T-helper 9 cell (primary cell): ENCODE measurements at regions not wholly inside any gene's neighbourhood (a gene's known extent, or its start where the extent isn't known, plus 50 kb on each side); places are given as distances from the start of the nearest gene placed in this dataset.
"Not testable (repeated sequence)": the region's sequence is repeated elsewhere in the genome, so short reads cannot be mapped to it uniquely, and the experiment has no call there.

ENCODE experiments used
- DNase-seq: peaks from one replicate; pipeline ENCODE4 v3.0.0-alpha.2; 2020

DNA sequence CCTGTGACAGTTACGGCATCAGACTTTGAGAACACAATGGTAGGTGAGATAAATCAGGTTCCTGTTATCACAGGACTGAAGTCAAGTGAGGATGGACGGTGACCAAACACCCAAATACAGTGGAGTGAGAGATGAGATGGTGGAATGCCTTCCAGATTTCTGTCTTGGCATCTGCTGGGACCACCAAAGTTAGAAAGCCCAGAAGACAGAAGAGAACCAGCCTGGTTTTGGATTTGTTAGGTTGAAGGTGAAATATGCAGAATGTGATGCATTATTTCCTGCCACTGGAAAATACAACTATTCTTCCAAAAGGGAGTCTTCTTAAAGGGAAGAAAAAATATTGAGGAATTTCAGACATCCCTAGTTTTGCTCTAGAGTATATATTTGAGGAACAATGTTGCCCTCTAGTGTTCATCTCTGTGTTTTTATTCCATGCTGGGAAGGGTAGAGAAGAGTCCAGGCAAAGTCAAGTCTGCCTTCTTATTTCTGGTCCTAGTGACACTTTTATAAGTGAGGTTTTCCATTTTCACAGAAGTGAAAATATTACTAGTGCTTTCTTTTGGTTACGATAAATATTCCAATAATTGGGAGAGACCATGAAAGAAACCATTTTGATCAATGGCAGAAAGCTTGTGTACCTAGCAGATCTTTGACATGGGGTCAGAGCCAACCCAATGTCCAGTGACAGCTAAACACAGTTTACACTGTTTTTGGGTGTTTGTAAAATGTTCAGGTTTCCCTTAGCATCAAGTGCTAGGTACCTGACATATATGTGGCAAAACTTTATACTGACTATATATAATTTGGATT is 142.3 kb upstream of the ANKH start:
- DNase-seq, result no peak

DNA sequence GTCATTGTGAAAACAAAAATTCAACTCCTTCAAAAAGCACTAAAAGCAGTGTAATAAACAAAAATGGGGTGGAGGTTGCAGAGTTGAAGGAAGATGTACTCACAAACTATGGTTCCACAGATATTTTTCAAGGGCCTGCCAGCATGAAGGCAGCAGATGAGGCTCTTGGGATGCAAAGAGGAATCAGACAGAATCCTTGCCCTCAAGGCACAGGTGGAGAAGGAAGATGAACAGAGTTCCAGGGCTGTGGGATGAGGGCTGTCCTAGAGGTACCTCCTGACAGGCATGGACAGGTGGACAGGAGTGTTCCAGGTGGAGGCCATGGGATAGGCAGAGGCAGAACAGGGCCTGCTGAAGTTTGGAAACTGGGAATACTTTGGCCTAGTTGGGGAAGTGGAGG is 140.5 kb upstream of the ANKH start:
- DNase-seq, result no peak

DNA sequence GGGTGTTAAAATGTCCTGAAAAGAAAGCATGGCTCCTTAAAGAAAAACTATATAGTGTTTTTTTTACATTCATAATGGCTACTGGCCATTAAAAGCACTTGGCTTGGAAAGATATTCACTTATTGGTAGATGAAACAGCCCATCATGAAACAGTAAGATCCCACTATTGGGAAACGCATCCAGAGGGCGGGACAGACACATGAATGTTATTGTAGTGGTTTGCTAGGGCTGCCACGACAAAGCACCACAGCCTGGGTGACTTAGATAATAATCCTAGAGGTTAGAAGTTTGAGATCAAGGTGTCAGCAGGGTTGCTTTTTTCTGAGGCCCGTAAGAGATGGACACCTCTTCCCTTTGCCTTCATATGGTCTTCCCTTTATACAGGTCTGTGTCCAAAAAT is 139.4 kb upstream of the ANKH start:
- DNase-seq, result no peak

DNA sequence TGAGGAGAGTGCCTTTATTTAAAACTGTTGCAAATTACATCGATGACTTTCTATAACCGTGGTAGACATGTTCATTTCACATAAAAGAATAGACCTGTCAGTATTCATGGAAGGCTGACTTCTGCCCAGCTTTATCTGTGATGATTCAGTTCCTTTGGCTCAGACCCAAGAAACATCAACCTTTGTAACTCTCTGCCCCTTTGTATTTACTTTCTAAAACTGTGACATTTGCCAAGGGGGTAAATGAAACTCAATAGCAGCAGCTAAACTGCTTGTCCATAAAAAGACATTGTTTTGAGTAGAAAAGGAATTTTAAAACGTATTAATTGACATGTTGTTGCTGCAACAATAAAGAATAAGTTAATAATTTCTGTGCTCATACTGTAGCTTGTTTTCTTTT is 137.8 kb upstream of the ANKH start:
- DNase-seq, result no peak

DNA sequence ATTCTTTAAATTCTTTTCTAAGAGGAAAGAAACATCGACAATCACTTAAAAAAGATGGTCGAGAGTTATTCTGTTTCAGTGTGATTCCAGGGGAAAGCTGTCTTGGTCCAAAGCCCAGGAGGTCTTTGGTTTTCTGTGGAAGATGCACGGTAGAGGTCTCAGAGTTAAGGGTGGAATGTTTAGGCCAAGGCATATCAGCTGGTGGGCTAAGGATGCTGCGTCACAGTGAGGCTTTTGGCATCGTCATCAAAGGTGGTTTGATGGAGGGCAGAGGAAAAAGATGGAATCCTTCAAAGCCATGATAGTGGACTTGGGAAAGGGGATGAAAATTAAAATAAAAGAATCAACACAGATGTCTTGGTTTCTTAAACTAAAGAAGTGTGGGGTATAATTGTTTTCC is 137.3 kb upstream of the ANKH start:
- no peak for DNase-seq

DNA sequence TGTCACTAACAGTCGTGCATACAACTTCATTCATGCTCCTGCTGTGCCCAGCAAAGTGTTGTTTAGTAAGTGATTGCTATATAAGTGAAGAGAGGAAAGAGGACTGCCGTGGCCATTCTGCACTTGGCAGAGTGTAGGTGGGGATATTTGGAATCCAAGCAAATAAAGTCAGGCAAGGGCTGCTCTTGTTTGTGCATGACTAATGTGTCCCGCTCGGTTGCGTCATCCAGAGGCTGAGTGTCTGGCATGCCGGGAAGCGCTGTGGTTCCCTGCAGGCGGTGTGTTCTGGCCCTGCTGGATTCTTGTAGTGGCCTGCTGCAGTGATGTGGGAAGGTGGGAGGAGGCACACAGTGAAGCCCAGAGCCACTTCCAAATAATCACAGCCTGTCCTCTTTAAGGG is 136.9 kb upstream of the ANKH start:
- DNase-seq, result no peak

DNA sequence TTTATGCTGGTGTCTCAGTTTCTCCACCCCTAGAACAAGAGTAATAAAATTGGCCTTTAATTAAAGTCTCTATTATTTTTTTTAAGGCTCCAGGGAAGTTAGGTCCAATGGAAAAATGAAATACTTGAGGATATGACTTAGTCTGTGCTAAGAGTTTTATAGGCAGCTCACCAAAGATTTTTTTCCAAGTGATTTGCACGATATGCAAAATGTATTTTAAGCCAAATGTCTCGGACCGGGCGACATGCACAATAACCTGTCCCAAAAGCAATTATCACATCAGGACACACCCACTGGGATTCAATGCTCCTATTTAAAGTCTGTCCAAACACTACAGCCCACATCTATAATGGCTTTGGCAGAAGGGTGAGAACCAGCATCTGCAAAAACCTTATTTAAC is 136.1 kb upstream of the ANKH start:
- no peak for DNase-seq

DNA sequence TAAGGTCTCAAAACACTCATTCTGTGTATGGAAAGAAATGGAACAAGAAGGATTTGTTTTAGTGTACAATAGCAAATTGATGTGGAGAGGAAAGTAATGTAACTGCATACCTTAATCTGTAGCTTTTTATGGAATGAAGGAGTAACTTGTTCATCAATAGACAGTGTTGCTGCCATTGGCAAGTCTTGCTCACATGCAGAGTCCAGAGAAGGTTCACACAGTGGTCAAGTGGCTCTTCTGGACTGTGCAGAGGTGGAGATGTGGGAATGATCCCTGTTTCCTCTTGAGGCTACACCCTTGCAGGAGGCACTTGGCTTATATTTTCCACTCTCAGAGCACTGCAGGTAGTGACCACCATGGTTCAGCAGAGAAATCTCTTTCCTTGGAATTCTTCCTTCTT is 132.9 kb upstream of the ANKH start:
- no peak for DNase-seq

DNA sequence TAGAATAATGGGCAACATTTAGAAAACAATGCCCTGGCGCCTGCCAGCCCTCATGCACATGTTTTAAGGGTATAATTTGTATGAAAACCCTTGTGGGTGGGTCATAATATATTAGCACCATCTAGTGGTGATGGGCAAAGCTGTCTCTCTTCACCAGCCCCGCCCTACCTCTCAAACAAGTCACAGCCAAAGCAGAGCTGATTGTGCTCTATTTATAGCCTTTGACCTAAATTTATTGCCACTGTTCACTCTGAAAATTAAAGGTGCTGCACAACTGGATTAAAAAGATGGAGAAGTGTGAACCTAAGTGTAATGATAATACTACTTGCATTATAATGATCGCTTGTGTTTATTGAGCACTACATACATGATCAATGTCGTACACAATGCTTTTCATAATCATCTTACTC is 131.9 kb upstream of the ANKH start:
- peak; percentile 17 for DNase-seq

DNA sequence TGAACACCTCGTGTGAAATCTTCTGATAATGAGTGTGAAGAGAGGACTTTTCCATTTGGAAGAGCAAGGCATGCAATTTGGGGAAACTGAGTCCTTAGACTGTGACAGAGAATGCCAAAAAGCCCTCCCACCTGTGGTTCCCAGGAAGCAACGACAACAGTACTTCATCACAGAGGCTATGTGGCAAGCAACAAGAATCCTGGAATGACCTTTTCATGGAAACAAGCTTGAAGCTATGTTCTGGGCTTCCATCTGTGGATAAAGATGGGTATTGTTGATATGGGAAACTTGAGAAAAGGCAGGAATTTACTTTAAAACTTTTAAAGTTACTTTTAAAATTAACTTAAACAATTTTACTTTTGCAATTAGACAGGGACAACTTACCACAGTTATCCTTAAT is 131.2 kb upstream of the ANKH start:
- DNase-seq, result no peak

DNA sequence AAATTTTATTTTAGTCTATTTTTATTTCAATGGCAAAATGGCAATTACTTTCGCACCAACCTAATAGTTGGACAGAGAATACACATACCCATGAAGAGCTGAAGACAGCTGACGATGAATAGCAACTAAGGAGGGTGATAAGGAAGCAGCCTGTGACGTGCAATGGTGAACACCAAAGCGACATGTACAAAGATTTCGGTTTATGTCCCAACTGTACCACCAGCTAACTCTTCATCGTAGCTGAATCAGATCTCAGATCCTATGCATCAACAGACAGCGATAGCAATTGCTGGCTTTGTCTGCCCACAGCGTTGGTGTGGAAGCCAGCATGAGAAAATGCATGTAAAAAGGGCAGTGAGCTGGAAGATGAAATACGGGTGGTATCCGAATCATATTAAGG is 130.6 kb upstream of the ANKH start:
- DNase-seq, result no peak

DNA sequence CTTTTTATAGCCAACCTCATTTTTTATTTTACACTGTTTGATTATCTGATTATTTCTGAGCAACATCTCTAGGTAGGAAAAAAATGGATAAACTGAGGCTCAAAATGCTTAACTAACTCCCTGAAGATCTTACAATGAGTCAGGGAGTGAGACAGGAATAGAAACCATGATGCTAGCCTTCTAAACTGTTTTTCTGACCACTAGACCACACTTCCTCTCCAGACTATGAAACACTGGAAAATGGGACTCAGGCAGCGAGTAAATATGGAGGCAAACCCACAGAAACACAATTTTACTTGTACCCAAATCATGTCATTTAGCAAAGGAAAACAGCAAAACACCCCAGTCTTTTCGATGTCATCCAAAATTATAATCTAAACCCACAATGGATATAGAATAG is 129.9 kb upstream of the ANKH start:
- DNase-seq, result no peak

DNA sequence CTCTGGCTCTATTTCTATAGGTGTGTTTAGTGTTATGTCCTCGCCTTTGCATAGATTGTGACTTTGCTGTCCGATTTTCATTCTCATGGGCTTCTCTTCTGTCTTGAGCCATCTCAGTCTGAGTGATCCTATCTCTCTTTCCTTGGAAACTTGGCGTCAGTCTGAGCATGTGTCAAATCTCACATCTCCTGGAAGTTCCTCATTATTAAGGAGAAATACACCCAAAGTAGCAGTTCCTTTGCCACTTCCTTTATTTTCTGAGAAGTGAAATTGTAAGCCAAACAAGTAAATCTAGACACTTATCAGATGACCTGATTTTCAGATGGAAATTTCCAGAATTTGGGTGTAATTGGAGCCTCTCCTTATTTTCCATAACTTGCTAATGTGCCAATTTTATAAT is 126.9 kb upstream of the ANKH start:
- no peak for DNase-seq

DNA sequence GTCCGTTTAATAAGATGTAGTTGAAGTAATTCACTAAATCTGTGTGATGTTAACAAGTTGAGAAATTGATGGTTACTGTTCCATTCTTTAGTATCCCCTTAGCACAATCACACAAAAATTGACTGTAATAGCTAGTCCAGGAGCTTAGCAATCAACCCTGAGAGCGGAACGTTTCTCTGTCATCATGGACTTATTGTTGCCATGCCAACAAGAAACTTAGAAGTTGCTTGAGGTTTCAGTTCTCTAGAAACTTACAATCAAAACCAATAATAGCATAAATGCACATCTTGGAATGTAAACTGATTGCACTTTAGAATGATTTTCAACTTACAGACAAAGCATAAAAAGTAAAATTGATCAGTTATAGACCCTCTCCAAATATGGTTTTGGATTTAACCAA is 125.4 kb upstream of the ANKH start:
- DNase-seq, result no peak

DNA sequence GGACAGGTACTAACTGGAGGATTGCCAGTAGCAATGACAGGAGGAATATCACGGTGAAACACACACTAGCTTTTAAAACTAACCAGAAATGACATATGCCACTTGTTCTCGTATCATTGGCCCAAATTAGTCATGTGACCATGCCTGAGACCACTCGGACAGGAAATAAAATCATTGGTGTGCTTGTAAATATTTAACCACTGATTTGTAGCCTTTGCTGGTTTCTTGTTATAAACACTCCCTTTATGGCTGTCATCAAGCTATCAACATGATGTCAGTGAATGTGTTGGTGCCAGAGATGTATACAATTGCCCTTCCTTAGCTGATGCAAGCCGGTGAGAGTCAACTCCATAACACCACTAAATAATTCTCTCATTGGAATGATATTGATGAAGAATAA is 123.7 kb upstream of the ANKH start:
- DNase-seq, result no peak

DNA sequence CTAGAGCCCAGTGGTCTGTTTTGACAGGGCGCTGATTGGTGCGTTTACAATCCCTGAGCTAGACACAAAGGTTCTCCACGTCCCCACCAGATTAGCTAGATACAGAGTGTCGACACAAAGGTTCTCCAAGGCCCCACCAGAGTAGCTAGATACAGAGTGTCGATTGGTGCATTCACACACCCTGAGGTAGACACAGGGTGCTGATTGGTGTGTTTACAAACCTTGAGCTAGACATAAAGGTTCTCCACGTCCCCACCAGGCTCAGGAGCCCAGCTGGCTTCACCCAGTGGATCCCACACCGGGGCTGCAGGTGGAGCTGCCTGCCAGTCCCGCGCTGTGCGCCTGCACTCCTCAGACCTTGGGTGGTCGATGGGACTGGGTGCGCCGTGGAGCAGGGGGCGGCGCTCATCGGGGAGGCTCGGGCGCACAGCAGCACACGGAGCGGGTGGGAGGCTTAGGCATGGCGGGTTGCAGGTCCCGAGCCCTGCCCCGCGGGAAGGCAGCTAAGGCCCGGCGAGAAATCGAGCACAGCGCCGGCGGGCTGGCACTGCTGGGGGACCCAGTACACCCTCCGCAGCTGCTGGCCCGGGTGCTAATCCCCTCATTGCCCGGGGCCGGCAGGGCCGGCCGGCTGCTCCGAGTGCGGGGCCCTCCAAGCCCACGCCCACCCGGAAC is 122.0 kb upstream of the ANKH start:
- DNase-seq, result not testable (repeated sequence)

DNA sequence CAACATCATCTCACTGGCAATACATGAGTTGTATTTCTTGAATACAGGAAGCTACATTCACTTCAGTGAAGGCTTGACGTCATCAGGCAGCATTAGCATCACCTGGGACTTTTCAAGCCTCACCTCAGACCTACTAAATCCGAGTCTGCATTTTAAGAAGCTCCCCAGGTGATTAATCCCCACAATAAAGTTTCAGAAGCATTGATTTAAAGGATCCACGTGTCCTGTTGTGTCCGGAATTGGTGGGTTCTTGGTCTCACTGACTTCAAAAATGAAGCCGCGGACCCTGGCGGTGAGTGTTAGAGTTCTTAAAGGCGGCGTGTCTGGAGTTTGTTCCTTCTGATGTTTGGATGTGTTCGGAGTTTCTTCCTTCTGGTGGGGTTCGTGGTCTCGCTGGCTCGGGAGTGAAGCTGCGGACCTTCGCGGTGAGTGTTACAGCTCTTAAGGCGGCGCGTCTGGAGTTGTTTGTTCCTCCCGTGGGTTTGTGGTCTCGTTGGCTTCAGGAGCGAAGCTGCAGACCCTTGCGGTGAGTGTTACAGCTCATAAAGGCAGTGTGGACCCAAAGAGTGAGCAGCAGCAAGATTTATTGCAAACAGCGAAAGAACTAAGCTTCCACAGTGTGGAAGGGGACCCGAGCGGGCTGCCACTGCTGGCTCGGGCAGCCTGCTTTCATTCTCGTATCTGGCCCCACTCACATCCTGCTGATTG is 121.3 kb upstream of the ANKH start:
- peak; percentile 34 for DNase-seq

DNA sequence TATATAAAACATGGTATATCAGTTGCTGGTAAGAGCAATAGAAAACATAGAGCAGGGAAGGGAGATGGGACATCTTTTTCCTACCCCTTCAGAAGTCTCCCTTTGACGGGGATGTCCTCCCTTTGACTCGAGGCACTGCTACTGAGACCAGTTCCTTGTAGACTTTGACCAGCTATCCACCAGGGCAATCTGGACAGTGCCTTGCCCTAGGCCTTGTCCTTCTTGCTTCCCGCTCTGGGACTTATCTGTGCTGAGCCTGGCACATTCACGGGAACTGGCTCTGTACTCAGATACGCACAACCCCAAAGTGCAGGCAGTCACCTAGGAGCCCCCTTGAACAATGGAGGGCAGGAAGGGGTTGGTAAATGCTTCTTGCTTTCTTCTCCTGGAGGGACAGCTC is 116.6 kb upstream of the ANKH start:
- DNase-seq, result no peak

DNA sequence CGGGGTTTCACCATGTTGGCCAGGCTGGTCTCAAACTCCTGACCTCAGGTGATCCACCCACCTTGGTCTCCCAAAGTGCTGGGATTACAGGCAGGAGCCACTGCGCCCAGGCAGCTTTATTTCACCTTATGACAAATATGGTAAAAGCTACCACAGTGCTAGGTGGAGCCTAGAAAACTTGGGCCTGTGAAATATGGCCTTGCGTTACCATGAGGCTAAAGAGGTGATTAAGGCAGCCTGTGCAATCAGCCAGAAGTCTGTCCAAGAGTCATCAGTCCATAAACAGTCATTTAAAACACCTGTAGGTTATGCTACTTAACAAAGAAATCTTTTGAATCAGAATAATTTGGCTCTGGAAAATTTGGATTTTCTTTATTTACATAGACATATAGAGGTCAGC is 114.8 kb upstream of the ANKH start:
- no peak for DNase-seq

DNA sequence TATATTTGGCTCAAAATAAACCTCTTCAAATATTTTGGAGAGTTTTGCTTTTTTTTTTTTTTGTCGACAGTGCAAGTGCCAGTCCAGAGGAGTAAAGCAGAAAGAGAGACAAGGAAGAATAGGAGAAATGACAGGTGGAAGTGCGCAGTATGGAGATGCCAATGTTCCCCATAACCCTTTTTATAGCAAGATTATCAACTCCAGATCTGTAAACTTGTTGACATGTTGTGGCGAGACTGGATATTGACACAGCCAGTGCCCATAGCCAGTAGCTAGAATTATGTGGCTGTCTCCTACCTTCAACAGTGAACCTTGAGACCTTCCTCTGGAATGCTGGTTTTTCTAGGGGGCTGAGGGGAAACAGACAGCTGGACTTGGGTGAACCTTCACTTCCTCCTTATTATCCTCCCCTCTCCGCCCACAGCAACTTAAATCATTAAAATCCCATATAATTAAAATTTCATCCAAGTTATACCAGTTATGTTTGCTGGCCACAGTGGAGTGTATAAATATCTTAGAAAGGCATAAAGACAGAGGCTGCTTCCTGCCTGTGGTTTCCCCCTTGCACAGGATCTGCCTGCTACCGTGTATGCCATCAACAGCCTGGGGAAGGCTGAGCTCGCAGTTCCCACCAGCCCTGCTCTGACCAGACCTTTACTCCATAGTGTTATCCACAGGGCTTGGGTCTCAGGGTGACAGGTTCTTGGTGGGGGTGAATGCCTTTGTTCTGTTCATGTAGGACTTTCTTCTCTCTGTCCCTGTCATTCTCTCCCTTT is 112.3 kb upstream of the ANKH start:
- DNase-seq, result no peak

DNA sequence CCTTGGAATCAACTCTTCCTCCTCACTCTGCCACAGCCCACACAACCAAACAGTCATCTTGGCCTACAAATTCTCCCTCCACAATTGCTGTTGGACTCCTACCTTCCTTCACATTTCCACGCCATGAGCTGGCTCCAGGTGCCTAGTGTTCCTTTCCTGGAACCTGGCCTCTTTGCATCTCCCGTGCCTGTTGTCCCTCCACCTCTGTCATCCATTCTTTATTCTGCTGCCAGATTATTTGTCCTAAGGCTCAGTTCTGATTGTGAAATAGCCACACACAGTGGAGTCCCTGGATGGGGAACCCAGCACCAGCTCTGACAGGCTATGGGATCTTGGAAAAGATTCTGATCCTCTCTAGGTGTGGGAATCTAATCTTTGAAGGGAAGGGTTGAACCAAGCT is 109.1 kb upstream of the ANKH start:
- no peak for DNase-seq

DNA sequence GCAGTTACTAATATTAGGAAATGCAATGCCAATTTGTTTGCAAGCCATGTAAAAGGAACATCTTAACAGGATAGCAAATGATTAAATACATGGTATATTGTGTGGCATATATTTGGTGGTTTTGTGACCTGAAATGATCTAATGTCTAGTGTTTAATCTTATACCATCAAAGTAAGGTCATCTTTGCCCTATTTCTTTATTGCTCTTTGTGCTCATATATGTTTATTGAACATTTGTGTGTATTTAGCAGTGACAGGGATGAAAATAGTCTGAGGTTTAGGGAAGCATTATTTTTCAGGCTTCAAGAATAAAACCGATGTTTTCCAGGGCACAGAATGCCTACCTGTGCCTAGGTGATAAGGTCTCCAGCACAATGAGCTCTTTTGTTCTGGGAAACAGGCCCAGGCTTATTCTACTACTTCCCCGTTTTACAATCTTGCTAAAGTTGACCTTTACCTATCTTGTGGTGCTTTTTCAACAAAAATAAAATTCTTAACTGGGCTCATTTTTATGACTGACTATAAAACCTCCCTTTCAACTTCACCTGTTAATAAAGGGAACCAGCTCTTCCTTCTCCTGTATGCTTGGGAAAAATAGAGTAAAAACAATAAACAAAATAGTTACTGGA is 105.6 kb upstream of the ANKH start:
- DNase-seq, result no peak

DNA sequence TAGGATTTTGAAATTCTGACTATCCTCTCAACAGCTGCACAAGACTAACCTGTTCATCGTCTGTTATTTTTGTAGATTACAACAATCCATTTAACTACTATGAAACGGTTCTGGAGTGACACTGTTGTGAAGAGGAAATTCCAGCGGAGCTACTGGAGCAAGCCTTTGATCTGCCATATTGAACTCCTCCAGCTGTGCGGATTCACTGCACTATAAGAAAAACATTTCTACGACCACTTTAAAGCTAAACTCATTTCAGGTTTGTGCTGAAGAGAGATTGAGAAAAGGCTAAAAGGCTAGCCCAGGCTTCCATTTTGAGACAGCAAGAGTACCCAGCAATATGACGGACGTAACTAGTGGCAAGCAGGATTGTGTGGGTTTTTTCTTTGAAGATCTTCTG is 104.9 kb upstream of the ANKH start:
- no peak for DNase-seq
